AG08395 (cell line): ENCODE measurements at regions not wholly inside any gene's neighbourhood (a gene's known extent, or its start where the extent isn't known, plus 50 kb on each side); places are given as distances from the start of the nearest gene placed in this dataset.

ENCODE experiments used
- DNase-seq: peaks from one replicate; pipeline ENCODE4 v3.0.0; 2012; ENCODE audit warnings: mixed read lengths, low spot score

GRCh38 chr20:1712634-1713624 lies 55.4 kb upstream of the SIRPG start:
- DNase-seq: no peak

GRCh38 chr20:1711826-1712601 lies 54.4 kb upstream of the SIRPG start:
- DNase-seq: no peak

- no peak for DNase-seq
Observed at GRCh38 chr20:1711266-1711665, 53.7 kb upstream of the SIRPG start.

- no peak for DNase-seq
Observed at GRCh38 chr20:1710484-1710883, 52.9 kb upstream of the SIRPG start.

GRCh38 chr20:1707588-1708449 lies 50.2 kb upstream of the SIRPG start:
- DNase-seq: no peak
